T-cell (primary cell): ENCODE measurements at regions not wholly inside any gene's neighbourhood (a gene's known extent, or its start where the extent isn't known, plus 50 kb on each side); places are given as distances from the start of the nearest gene placed in this dataset.

Experiments
- ATAC-seq, 4 experiments: fragments of 200-7000 bp in 3 of 4; fragments of 150-1000 bp in 1 of 4; cut with Tn5 transposase; replicated peaks in 1 of 4; 1 replicate in 3 of 4; 2 replicates in 1 of 4; pipeline ENCODE4 v1.10.0; 2021; ENCODE audit warnings: moderate library complexity in 3 of 4, mild to moderate bottlenecking in 2 of 4, moderate number of reproducible peaks in 1 of 4
- CTCF ChIA-PET, 2 donors: fragments of 300-600 bp; sonication (Branson Sonifier 250); formaldehyde crosslinking; loops; one replicate each; lab custom pipeline; 2022; ENCODE audit warnings: antibody characterized with exemption in 2 of 2; lab: Charles Lee
- POLR2A ChIA-PET, 2 donors: fragments of 300-600 bp; sonication (Branson Sonifier 250); formaldehyde crosslinking; loops; one replicate each; lab custom pipeline; 2022; ENCODE audit warnings: antibody characterized with exemption in 2 of 2; lab: Charles Lee
- DNase-seq, 35 experiments: peaks; one replicate each; pipeline versions ENCODE4 v3.0.0 to v3.0.0-alpha.2; 2013 to 2023
- H3K27ac ChIP-seq: one replicate; pipeline ENCODE4 v1.5.1; 2013; ENCODE audit warnings: low read length
- H3K27me3 ChIP-seq, 2 experiments: replicated peaks in 1 of 2; 1 replicate in 1 of 2; 2 replicates in 1 of 2; pipeline versions ENCODE4 v1.6.1 to v1.7.0; 2013; ENCODE audit warnings: low read length in 1 of 2, mixed read lengths in 1 of 2; ENCODE audit not compliant: control insufficient read depth in 2 of 2, insufficient read depth in 2 of 2; ENCODE audit errors: extremely low read depth in 1 of 2
- H3K36me3 ChIP-seq, 2 donors: 1 replicate in 1 of 2; 2 replicates in 1 of 2; pipeline versions ENCODE4 v1.6.1 to v1.7.0; 2013; ENCODE audit warnings: low read length in 1 of 2; ENCODE audit not compliant: control insufficient read depth in 2 of 2, insufficient read depth in 1 of 2; ENCODE audit errors: extremely low read depth in 1 of 2
- H3K4me1 ChIP-seq, 2 experiments: 1 replicate in 1 of 2; 2 replicates in 1 of 2; pipeline versions ENCODE4 v1.6.1 to v1.7.0; 2013; ENCODE audit warnings: low read length in 2 of 2, mixed read lengths in 1 of 2; ENCODE audit not compliant: insufficient read depth in 2 of 2, control insufficient read depth in 1 of 2; ENCODE audit errors: extremely low read depth in 1 of 2
- H3K4me3 ChIP-seq, 2 donors: 1 replicate in 1 of 2; 2 replicates in 1 of 2; pipeline versions ENCODE4 v1.5.1 to v1.7.0; 2013; ENCODE audit warnings: mild to moderate bottlenecking in 2 of 2, low read length in 1 of 2, moderate library complexity in 1 of 2; ENCODE audit not compliant: control insufficient read depth in 1 of 2; ENCODE audit errors: extremely low read depth in 1 of 2
- H3K9me3 ChIP-seq: 2 replicates; pipeline ENCODE4 v1.7.0; 2013
- H3K27ac Mint-ChIP-seq, 2 donors: one replicate each; pipeline ENCODE4 v1.8.0; 2020 to 2021; ENCODE audit warnings: mild to moderate bottlenecking in 2 of 2, mixed read lengths in 2 of 2
- H3K27me3 Mint-ChIP-seq, 2 donors: one replicate each; pipeline ENCODE4 v1.8.0; 2021 to 2022; ENCODE audit warnings: mixed read lengths in 2 of 2
- H3K36me3 Mint-ChIP-seq: one replicate; pipeline ENCODE4 v1.8.0; 2021; ENCODE audit warnings: mixed read lengths
- H3K4me1 Mint-ChIP-seq, 3 donors: one replicate each; pipeline ENCODE4 v1.8.0; 2020 to 2022; ENCODE audit warnings: mixed read lengths in 3 of 3, mild to moderate bottlenecking in 1 of 3
- H3K4me3 Mint-ChIP-seq, 3 donors: one replicate each; pipeline ENCODE4 v1.8.0; 2020 to 2022; ENCODE audit warnings: mild to moderate bottlenecking in 3 of 3, mixed read lengths in 3 of 3, moderate library complexity in 3 of 3
- H3K9me3 Mint-ChIP-seq, 3 donors: one replicate each; pipeline ENCODE4 v1.8.0; 2020 to 2022; ENCODE audit warnings: mixed read lengths in 3 of 3
- whole genome bisulfite sequencing: methylation state at CpG from one replicate; pipeline ENCODE4 v1.1.5; 2013; ENCODE audit warnings: missing lambda C conversion rate; ENCODE audit not compliant: insufficient coverage; 5-methylcytosine and 5-hydroxymethylcytosine counted together

DNA sequence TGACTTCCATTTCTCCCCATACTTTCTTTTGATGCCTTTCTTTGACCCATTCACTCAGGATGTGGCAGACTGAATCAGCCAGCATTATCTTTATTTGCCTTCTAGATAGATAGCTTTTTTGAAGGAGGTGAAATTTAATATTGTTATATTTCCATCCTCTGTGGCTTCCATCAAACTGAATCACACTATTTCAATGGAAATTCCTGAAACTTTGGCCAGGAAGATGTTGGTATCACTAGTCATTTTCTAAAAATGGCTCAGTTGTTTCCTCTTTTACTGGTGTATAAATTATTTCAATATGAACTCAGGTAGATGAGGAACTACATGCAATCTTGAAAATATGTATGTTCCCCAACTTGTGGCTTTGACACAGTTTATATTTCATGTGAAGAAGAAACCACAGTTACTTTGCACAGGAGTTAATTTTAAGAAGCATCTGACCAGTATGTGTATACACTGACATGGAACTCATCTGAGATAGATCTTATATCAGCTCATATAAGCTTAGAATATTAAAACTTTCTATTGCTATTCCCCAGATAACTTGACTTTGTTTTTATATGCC is 248.3 kb downstream of the CGGBP1 start:
- Histone ChIP-seq H3K9me3 (no peaks in the 10 kb centered on the region), H3K36me3 (no peaks in the 10 kb centered on the region), H3K27me3 (peaks cover 0 to 5% of the 10 kb centered on the region in 2 experiments), H3K4me3 (no peak overlapping the region), H3K4me1 (no peaks in the 10 kb centered on the region), H3K27ac (no peak overlapping the region)
- ChIA-PET POLR2A (no interaction called here), CTCF (no interaction called here)
- ATAC-seq (no peak), DNase-seq (no peak)
- no peak overlapping the region for H3K4me3 Mint-ChIP-seq
- no peak overlapping the region for H3K27ac Mint-ChIP-seq
- no peaks in the 10 kb centered on the region for H3K36me3 Mint-ChIP-seq
- peaks cover 0 to 11% (median 0%) of the 10 kb centered on the region in 3 donors for H3K9me3 Mint-ChIP-seq
- peaks cover 0 to 6% of the 10 kb centered on the region in 2 donors for H3K27me3 Mint-ChIP-seq
- H3K4me1 Mint-ChIP-seq: peaks cover 0 to 9% (median 6%) of the 10 kb centered on the region in 3 donors

DNA sequence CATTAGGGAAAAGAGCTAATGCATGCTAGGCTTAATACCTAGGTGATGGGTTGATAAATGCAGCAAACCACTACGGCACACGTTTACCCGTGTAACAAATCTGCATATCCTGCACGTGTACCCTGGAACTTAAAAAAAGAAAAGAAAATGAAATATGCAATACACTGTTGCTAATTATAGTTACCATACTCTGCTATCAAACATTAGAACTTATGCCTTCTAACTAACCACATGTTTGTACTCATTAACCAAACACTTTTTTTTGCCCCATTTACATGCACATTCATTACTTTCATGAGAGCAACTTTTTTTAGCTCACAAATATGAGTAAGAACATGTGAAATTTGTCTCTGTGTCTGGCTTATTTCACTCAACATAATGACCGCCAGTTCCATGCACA is 253.1 kb downstream of the CGGBP1 start:
- no peak for DNase-seq
- Mint-ChIP-seq H3K4me1 (peaks cover 0 to 9% (median 6%) of the 10 kb centered on the region in 3 donors), H3K9me3 (no peaks in the 10 kb centered on the region), H3K27me3 (peaks cover 4 to 11% of the 10 kb centered on the region in 2 donors), H3K27ac (no peak overlapping the region), H3K36me3 (no peaks in the 10 kb centered on the region), H3K4me3 (no peak overlapping the region)
- Histone ChIP-seq H3K4me1 (no peaks in the 10 kb centered on the region), H3K36me3 (no peaks in the 10 kb centered on the region), H3K27me3 (peaks cover 0 to 3% of the 10 kb centered on the region in 2 experiments), H3K9me3 (no peaks in the 10 kb centered on the region), H3K4me3 (no peak overlapping the region), H3K27ac (no peak overlapping the region)
- ChIA-PET POLR2A (no interaction called here), CTCF (no interaction called here)
- no peak for ATAC-seq
- WGBS: 67% methylated on average over 4 of the region's 5 CpGs

DNA sequence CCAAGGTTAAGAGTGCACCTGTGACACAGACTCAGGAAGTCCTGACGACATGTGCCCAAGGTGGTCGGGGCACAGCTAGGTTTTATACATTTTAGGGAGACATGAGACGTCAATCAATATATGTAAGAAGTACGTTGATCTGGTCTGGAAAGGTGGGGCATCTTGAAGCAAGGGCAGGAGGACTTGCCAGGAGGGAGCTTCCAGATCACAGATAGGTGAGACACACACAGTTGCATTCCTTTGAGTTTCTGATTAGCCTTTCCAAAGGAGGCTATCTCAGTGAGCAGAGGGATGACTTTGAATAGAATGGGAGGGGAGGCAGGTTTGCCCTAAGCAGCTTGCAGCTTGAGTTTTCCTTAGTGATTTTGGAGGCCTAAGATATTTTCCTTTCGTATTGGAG is 257.4 kb downstream of the CGGBP1 start:
- no peak for ATAC-seq

DNA sequence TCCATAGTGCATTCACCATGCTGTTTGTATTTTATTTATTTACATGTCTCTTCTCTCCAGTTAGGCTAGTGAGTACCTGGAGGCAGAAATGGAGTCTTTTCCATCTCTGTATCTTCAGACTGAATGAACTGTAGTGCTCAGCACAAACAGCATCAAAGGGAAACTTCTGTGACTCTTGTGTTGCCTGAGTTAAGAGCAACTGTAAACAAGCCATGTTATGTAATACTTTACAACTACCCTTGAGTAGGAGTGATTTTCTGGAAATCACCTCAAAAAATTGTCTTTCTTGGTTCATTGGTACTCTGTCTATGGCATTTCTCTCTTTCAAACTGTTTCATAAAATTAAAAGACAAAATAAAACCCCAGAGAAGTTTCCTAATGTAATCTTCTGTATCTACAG is 258.3 kb downstream of the CGGBP1 start:
- Mint-ChIP-seq H3K36me3 (no peaks in the 10 kb centered on the region), H3K27me3 (peaks cover 29 to 38% of the 10 kb centered on the region in 2 donors), H3K9me3 (no peaks in the 10 kb centered on the region), H3K27ac (no peak overlapping the region), H3K4me3 (no peak overlapping the region), H3K4me1 (peaks cover 9 to 17% (median 11%) of the 10 kb centered on the region in 3 donors)
- Histone ChIP-seq H3K4me1 (peaks cover 0 to 2% of the 10 kb centered on the region in 2 experiments), H3K4me3 (no peak overlapping the region), H3K27ac (no peak overlapping the region), H3K36me3 (no peaks in the 10 kb centered on the region), H3K27me3 (peaks cover 0 to 3% of the 10 kb centered on the region in 2 experiments), H3K9me3 (no peaks in the 10 kb centered on the region)
- DNase-seq: no peak
- ATAC-seq: no peak
- CTCF ChIA-PET: no interaction called here
- POLR2A ChIA-PET: no interaction called here

More for the DNA sequence above, 257.4 kb downstream of the CGGBP1 start:
- Histone ChIP-seq H3K36me3 (no peaks in the 10 kb centered on the region), H3K27ac (no peak overlapping the region), H3K4me1 (peaks cover 0 to 2% of the 10 kb centered on the region in 2 experiments), H3K27me3 (peaks cover 0 to 3% of the 10 kb centered on the region in 2 experiments), H3K9me3 (no peaks in the 10 kb centered on the region), H3K4me3 (no peak overlapping the region)
- H3K27me3 Mint-ChIP-seq: peaks cover 20 to 30% of the 10 kb centered on the region in 2 donors
- no peak overlapping the region for H3K27ac Mint-ChIP-seq
- 5% methylated on average over 4 of the region's 5 CpGs for WGBS
- ChIA-PET POLR2A (no interaction called here), CTCF (no interaction called here)
- no peaks in the 10 kb centered on the region for H3K9me3 Mint-ChIP-seq
- no peak for DNase-seq
- peaks cover 6 to 9% (median 8%) of the 10 kb centered on the region in 3 donors for H3K4me1 Mint-ChIP-seq
- no peaks in the 10 kb centered on the region for H3K36me3 Mint-ChIP-seq
- H3K4me3 Mint-ChIP-seq: no peak overlapping the region

DNA sequence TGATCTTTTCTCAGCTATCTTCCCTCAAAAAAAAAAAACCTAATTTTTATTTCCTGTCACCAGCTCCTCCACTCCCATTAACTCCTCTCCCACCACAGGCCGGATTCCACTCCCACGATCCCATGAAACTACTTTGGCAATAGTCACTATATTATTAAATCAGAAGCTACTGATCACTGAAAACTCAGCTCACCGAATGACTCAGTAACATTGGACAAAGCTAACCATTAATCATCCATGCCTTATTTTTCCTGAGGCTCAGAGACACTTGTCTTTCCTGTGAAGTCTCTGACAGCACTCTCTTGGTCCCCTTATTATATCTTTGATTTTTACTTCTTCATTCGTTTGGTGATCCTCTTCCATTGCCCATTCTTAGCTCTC is 260.2 kb downstream of the CGGBP1 start:
- CTCF ChIA-PET: no interaction called here
- H3K27ac Mint-ChIP-seq: no peak overlapping the region

DNA sequence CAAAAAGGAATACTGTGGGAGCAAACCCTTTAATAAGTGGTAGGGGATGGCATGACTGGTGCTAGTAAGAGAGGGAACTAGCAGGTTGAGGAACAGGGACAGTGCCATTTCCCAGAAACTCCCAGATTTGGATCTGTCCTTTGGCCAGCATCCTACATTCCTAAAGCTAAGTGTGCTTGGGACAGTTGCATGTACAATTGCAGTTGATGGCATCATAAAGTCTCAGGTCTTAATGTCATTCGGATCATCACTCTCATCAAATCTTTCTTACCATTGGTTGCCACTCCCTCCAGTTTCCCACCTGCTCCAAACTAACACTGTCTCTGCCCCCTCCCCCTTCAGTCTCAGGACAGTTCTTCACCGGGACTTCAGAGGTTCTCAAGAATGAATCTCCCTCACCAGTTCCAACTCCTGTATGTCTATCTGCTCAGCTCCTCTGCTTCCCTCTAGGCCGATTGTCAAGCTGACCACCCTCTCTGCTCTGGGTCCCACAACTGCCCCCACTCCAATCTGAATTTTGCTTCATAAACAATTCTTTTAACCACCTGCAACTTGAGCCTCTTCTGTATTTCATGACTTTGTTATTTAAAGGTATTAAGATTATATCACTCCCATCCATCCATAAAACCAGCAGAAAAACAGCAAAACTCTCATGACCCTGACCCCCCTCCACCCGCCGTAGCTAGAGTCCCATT is 260.8 kb downstream of the CGGBP1 start:
- peaks cover 4% of the 10 kb centered on the region in 2 experiments for H3K4me1 ChIP-seq
- Mint-ChIP-seq H3K36me3 (no peaks in the 10 kb centered on the region), H3K4me3 (no peak overlapping the region), H3K4me1 (peaks cover 16 to 23% (median 18%) of the 10 kb centered on the region in 3 donors), H3K27me3 (peaks cover 38 to 52% of the 10 kb centered on the region in 2 donors), H3K9me3 (no peaks in the 10 kb centered on the region), H3K27ac (no peak overlapping the region)
- ATAC-seq (no peak), DNase-seq (no peak)
- H3K9me3 ChIP-seq: no peaks in the 10 kb centered on the region
- ChIA-PET POLR2A (interaction anchor here (0.6 kb wide), 2 partner anchors 34 to 184 kb away, joined by 3 to 6 read pairs; no protein-coding TSS in a partner anchor), CTCF (no interaction called here)
- H3K27ac ChIP-seq: no peak overlapping the region
- 86% methylated on average over 4 of the region's 5 CpGs for WGBS
- H3K4me3 ChIP-seq: no peak overlapping the region
- peaks cover 0 to 13% of the 10 kb centered on the region in 2 experiments for H3K27me3 ChIP-seq
- H3K36me3 ChIP-seq: no peaks in the 10 kb centered on the region

More for the DNA sequence above, 260.2 kb downstream of the CGGBP1 start:
- Mint-ChIP-seq H3K4me1 (peaks cover 10 to 17% (median 13%) of the 10 kb centered on the region in 3 donors), H3K27me3 (peaks cover 33 to 47% of the 10 kb centered on the region in 2 donors), H3K36me3 (no peaks in the 10 kb centered on the region), H3K9me3 (no peaks in the 10 kb centered on the region), H3K4me3 (no peak overlapping the region)
- Histone ChIP-seq H3K9me3 (no peaks in the 10 kb centered on the region), H3K4me3 (no peak overlapping the region), H3K36me3 (no peaks in the 10 kb centered on the region), H3K27ac (no peak overlapping the region), H3K4me1 (peaks cover 0 to 2% of the 10 kb centered on the region in 2 experiments), H3K27me3 (peaks cover 0 to 7% of the 10 kb centered on the region in 2 experiments)
- POLR2A ChIA-PET: interaction anchor here in 1 of 2 donors (0.6 kb wide), 1 partner anchor 183 kb away, joined by 3 read pairs; no protein-coding TSS in a partner anchor
- WGBS: 67% methylated on average over 2 of the region's 4 CpGs
- no peak for ATAC-seq
- no peak for DNase-seq
